GM19463 (cell line): ENCODE measurements at regions not wholly inside any gene's neighbourhood (a gene's known extent, or its start where the extent isn't known, plus 50 kb on each side); places are given as distances from the start of the nearest gene placed in this dataset.
"Not testable (repeated sequence)": the region's sequence is repeated elsewhere in the genome, so short reads cannot be mapped to it uniquely, and the experiment has no call there.

ENCODE experiments used
- ATAC-seq: cut with Tn5 transposase; IDR thresholded peaks from one replicate; pipeline ENCODE4 v1.9.1; 2021; ENCODE audit warnings: mild to moderate bottlenecking, moderate library complexity; ENCODE audit not compliant: unreplicated experiment

GRCh38 chr16:9337308-9338032 is 246.0 kb downstream of the HAPSTR1 start:
- ATAC-seq, result no peak

- ATAC-seq, result no peak
Observed at GRCh38 chr16:9338068-9338467, 246.6 kb downstream of the HAPSTR1 start.

- no peak for ATAC-seq
Observed at GRCh38 chr16:9338510-9338909, 247.1 kb downstream of the HAPSTR1 start.

GRCh38 chr16:9340526-9341256 is 249.2 kb downstream of the HAPSTR1 start:
- no peak for ATAC-seq

- ATAC-seq, result no peak
Observed at GRCh38 chr16:9343276-9343675, 251.8 kb downstream of the HAPSTR1 start.

GRCh38 chr16:9344508-9344907 is 253.1 kb downstream of the HAPSTR1 start:
- no peak for ATAC-seq

GRCh38 chr16:9345046-9345445 is 253.6 kb downstream of the HAPSTR1 start:
- ATAC-seq, result no peak

GRCh38 chr16:9345880-9346279 is 254.4 kb downstream of the HAPSTR1 start:
- ATAC-seq, result no peak

- ATAC-seq, result no peak
Observed at GRCh38 chr16:9348912-9349311, 257.5 kb downstream of the HAPSTR1 start.

GRCh38 chr16:9349373-9349960 is 258.0 kb downstream of the HAPSTR1 start:
- ATAC-seq, result not testable (repeated sequence)

GRCh38 chr16:9350119-9350799 is 258.8 kb downstream of the HAPSTR1 start:
- ATAC-seq, result not testable (repeated sequence)

GRCh38 chr16:9351440-9351839 is 260.0 kb downstream of the HAPSTR1 start:
- ATAC-seq, result no peak

- no peak for ATAC-seq
Observed at GRCh38 chr16:9351841-9352434, 260.5 kb downstream of the HAPSTR1 start.

GRCh38 chr16:9357829-9358228 is 266.4 kb downstream of the HAPSTR1 start:
- ATAC-seq, result no peak

- no peak for ATAC-seq
Observed at GRCh38 chr16:9360075-9360474, 268.6 kb downstream of the HAPSTR1 start.

GRCh38 chr16:9362050-9362449 is 270.6 kb downstream of the HAPSTR1 start:
- no peak for ATAC-seq

GRCh38 chr16:9362604-9363003 is 271.2 kb downstream of the HAPSTR1 start:
- ATAC-seq, result no peak

GRCh38 chr16:9363520-9363919 is 272.1 kb downstream of the HAPSTR1 start:
- ATAC-seq, result no peak

- no peak for ATAC-seq
Observed at GRCh38 chr16:9364721-9365369, 273.4 kb downstream of the HAPSTR1 start.

GRCh38 chr16:9365370-9365728 is 273.9 kb downstream of the HAPSTR1 start:
- no peak for ATAC-seq
